ENCODE measurements at regions not wholly inside any gene's neighbourhood (a gene's known extent, or its start where the extent isn't known, plus 50 kb on each side); places are given as distances from the start of the nearest gene placed in this dataset.

- TF ChIP-seq CTCF (IDR thresholded peaks at IDR 0.05; ENCODE audit: low read depth, low read length): no peak
- no peak overlapping the region for H3K4me3 ChIP-seq (replicated peaks in 1 of 2; ENCODE audit: low read depth in 2 of 2, low read length in 2 of 2)
- DNase-seq (ENCODE audit: low read depth in 2 of 2): no peak
These were observed 160.7 kb upstream of the MKI67 start for GRCh38 chr10:128286762-128287500.

GRCh38 chr10:128287921-128288320 is 161.7 kb upstream of the MKI67 start:
- DNase-seq (ENCODE audit: low read depth in 2 of 2): no peak
- H3K4me3 ChIP-seq (replicated peaks in 1 of 2; ENCODE audit: low read depth in 2 of 2, low read length in 2 of 2): no peak overlapping the region
- TF ChIP-seq CTCF (IDR thresholded peaks at IDR 0.05; ENCODE audit: low read depth, low read length): no peak

DNA sequence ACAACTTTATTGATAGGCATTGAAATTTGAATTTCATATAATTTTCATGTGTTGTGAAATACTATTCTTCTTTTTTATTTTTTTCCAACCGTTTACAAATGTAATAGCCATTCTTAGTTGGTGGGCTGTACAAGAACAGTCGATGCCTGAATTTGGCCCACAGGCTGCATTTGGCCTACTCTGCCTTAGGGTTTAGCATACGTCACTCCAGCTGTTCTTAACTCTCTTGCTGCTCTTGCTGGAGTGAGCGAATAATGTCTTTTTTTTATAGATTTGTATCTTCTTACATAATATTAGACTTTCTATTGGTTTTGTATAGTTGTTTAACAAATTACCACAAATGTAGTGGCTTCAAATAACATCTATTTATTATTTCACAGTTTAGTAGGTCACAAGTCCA is 163.4 kb upstream of the MKI67 start:
- no peak overlapping the region for H3K4me3 ChIP-seq (replicated peaks in 1 of 2; ENCODE audit: low read depth in 2 of 2, low read length in 2 of 2)
- DNase-seq (ENCODE audit: low read depth in 2 of 2): no peak
- no peak for TF ChIP-seq CTCF (IDR thresholded peaks at IDR 0.05; ENCODE audit: low read depth, low read length)

GRCh38 chr10:128295003-128295402 is 168.8 kb upstream of the MKI67 start:
- DNase-seq (ENCODE audit: low read depth in 2 of 2): no peak
- no peak for TF ChIP-seq CTCF (IDR thresholded peaks at IDR 0.05; ENCODE audit: low read depth, low read length)
- H3K4me3 ChIP-seq (replicated peaks in 1 of 2; ENCODE audit: low read depth in 2 of 2, low read length in 2 of 2): no peak overlapping the region

DNA sequence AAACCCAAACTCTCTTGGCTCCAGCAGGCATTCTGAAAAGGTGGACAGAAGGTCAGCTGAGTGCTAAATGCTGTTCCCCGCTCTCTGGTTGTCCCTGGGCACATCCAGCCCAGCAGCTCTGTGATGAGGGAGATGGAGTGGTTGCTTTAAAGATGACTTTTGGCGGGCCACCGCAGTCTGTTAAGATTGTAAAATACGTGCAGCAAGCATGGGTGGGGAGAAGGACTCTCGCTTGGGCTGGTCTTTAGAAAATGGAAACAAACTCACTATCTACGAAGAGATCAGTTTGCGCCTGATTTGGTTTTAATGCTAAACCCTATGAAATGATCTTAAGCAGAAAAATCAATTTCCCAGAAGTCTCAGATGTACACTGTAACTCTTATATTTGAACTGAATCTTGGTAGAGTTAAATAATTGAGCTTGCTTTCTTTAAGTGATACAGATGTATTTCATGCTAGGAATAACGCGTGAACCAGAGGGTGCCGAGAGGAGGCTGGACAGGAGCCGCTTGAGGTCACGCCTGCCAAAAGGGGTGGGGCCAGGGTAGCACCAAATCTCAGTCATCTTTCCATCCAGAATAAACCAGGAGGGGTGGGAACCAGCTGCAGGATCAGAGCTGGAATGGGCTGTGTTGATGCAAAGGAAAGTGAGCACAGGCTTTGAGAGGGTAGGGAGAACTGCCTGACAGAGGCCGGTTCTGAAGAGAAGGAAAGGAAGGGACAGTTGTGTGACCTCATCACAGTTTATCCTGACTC is 170.2 kb upstream of the MKI67 start:
- TF ChIP-seq CTCF (IDR thresholded peaks at IDR 0.05; ENCODE audit: low read depth, low read length): no peak
- H3K4me3 ChIP-seq (replicated peaks in 1 of 2; ENCODE audit: low read depth in 2 of 2, low read length in 2 of 2): no peak overlapping the region
- no peak for DNase-seq (ENCODE audit: low read depth in 2 of 2)

DNA sequence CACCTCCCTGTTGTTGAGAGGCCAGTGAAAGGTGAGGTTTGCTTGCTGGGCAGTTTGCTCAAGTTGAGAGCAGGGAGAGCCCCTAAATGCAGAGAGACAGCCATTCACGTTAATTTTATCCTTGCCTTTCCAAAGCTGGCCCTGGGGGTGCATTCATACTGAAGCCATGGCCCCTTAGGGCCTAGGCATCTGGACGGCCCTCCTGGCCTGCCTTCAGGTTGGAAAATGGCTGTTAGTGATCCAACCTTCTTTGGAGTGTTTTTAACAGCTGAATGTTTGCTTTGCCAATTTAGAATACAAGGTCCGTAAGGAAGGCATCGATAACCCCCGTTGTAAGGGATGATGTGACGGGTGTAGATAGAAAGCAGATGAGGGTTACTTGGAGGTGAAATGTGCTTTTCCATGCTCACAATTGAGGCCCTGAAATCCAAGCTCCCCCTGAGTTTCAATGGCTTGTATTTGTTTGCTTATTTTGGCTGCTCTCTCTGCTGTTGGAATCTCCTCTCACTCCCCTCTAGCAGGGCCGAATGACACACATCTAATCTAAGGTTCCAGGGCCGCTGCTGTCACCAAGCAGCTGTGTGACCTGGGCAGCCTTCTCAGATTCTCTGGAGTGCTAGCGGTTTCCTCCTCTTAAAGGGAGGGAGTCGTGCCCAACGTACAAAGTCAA is 171.6 kb upstream of the MKI67 start:
- H3K4me3 ChIP-seq (replicated peaks in 1 of 2; ENCODE audit: low read depth in 2 of 2, low read length in 2 of 2): no peak overlapping the region
- no peak for TF ChIP-seq CTCF (IDR thresholded peaks at IDR 0.05; ENCODE audit: low read depth, low read length)
- no peak for DNase-seq (ENCODE audit: low read depth in 2 of 2)
